Kidney tubule cell (primary cell): ENCODE measurements at regions not wholly inside any gene's neighbourhood (a gene's known extent, or its start where the extent isn't known, plus 50 kb on each side); places are given as distances from the start of the nearest gene placed in this dataset.

Source experiments
- DNase-seq: peaks from one replicate; pipeline ENCODE4 v3.0.0-alpha.2; 2018; ENCODE audit warnings: low spot score

- DNase-seq, result no peak
These were observed 138.4 kb upstream of the DSCAM start for GRCh38 chr21:40985370-40985769.

GRCh38 chr21:40990366-40990765, 143.4 kb upstream of the DSCAM start:
- DNase-seq, result no peak

DNA sequence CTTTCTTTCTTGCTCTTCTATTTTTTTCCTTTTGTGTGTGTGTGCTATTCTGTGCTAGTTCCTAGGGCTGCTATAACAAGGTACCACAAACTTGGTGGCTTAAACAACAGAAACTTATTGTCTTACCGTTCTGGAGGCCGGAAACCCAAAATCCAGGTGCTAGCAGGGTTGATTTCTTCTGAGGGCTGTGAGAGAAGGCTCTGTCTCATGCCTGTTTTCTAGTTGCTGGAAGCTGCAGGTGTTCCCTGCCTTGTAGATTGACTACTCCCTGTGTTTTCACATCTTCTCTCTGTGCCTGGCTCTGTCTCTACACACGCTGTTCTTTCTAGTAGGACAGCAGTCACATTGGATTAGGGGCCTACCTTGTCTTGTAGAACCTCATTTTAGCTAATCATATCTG, 150.9 kb upstream of the DSCAM start:
- no peak for DNase-seq

DNA sequence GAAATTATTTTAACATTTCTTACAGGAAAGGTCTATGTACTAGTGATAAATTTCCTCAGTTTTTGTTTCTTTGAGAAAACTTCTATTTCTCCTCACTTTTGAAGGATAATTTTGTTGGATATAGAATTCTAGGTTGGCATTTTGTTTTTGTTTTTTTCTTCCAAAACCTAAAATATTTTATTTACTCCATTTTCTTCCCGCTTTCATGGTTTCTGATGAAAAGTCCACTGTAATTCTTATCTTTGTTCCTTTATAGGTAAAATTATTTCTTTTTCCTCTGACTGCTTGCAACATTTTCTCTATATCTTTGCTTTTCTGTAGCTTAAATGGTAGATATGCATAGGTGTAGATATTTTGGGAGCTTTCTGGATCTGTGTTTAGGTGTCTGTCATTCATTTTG, 153.9 kb upstream of the DSCAM start:
- DNase-seq, result no peak

- no peak for DNase-seq
These were observed 159.7 kb upstream of the DSCAM start for GRCh38 chr21:41006636-41007035.

DNA sequence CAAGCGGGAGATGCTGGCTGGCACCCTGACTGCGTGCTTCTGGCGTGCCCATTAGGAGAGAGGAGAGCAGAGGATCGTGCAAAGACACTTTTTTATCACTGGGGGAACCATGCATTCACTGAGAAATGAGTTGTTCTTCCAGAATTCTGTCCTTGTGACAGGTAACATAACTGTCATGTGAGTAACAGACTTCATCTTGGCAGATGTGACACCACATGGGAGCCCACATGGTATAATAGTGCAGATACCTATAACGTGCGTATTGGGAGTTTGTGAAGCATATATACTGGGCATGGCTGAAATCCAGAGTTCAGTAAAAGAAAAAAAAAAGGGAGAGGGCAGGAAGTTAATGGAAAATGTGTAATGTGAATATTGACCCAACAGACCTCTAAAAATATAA, 159.6 kb upstream of the BACE2 start:
- no peak for DNase-seq

DNA sequence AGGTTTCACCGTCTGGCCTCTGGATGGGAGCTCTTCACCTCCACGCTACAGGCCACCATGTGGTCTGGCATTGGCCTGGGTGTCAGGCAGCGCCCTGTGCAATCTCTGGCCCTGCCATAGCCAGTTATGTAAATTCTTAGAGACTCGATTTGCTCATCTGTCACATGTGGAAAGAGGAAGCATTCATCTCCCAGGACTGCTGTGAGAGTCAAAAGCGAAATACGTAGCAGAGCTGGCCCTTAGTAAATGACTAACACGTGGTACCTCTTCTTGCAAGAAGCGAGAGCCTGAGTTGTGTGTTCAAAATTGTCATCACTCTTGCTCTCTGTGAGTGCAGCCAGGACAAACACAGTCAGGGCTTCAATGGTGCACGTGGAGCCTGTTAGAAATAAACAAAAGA, 159.0 kb upstream of the BACE2 start:
- no peak for DNase-seq

DNA sequence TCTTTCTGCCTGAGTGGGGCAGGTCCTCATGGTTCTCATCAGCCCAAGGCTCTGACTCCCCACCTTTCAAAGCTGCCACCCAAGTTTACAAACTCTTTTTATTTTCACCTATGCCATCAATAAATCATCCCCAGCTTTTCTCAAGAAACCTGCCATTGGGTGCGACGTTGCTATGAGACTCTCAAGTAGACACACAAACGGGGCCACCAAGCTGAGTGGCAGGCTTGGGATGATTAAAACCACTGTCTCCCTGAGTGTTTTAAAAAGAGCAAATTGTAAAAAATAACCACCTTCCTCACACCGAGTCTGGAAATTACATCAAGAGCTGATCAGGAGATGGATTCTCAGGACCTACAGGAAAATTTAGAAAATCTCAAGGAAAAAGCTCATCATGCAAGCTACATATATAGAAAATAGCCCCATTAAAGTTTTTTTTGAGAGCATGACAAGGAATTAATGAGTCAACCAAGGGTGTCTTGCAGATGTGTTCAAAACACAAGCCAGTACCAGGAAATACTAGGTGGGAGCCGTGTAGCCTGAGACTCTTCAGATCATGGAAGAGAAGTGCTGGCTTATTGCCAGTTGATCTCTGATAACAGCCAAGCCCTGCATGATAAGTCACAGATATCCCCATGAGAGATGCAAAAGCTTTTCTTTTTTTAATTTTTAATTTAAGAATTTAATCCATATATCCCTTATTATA, 158.4 kb upstream of the BACE2 start:
- no peak for DNase-seq

- DNase-seq, result no peak
These were observed 157.9 kb upstream of the BACE2 start for GRCh38 chr21:41010101-41010435.

DNA sequence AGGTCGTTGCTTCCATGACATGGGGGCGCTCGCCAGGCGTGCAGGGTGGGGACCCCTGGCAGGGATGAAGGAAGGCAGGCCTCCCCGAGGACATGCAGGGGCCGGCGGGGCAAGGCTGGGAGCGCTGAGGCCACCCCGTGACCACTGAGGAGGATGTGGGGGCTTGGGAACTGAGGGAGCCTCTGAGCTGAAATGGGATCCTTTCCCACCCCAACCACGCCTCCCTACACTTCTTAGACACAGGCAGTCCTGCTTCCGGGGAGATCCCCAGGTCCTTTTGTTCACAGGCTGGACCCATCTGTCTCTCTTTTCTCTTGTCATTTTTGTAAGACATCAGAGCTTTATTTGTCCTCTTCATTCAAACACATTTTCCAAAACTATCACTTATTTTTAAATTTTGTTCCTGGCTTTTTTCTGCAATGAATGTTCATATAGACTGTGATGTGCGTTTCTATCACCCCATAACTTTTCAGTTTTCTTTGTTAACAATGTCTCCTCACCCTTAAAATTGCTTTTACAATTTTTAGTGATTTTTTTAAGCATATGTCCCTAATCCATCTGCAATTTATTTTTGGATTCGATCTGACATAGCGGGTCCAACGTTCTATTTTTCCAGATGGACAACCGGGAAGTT, 156.7 kb upstream of the BACE2 start:
- no peak for DNase-seq

GRCh38 chr21:41011951-41012366, 156.0 kb upstream of the BACE2 start:
- no peak for DNase-seq

GRCh38 chr21:41012425-41012824, 155.5 kb upstream of the BACE2 start:
- no peak for DNase-seq

GRCh38 chr21:41016472-41016871, 151.5 kb upstream of the BACE2 start:
- no peak for DNase-seq

- DNase-seq, result no peak
These were observed 149.5 kb upstream of the BACE2 start for GRCh38 chr21:41018431-41018830.

- DNase-seq, result no peak
These were observed 144.0 kb upstream of the BACE2 start for GRCh38 chr21:41023936-41024335.

GRCh38 chr21:41024341-41024740, 143.6 kb upstream of the BACE2 start:
- DNase-seq, result no peak

DNA sequence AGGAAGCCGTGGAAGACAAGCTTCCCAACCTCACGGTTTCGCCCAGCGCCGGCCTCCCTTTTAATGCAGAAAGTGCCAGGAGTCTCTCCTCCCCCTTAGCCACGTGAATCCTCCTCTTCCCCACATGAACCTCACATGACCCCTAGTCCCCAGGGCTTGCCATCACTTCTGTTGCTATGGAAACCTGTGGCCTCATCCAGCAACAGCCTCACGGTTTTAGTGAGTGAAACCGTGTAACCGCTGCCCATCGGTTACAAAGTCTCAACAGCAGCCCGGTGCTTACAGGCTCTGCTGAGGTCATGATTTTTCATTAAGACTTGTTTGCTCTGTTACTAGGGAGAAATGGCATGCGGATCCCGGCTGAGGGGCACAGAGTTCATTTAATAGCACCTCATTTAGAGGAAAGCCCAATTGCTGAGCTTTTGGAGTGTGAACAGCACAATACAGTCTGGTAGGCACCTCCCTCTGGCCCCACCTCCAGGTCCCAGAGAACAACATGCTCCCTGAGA, 143.2 kb upstream of the BACE2 start:
- no peak for DNase-seq

DNA sequence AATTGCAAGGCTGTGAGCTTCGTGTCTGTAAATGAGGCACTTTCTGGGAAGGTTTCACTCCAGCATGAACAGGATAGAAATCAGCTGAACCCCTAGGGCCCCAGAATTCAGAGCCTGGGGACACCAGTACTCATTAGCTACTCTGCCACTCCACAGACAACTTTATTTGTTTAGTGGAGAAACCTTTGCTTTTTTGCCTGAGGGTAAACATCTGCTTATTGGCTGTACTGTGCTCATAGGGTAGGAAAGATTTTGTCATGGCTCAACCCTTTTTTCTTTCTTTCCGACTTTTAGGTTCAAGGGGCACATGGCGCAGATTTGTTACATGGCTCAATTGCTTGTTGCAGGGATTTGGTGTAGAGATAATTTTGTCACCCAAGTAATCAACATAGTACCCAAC, 138.4 kb upstream of the BACE2 start:
- DNase-seq, result no peak

DNA sequence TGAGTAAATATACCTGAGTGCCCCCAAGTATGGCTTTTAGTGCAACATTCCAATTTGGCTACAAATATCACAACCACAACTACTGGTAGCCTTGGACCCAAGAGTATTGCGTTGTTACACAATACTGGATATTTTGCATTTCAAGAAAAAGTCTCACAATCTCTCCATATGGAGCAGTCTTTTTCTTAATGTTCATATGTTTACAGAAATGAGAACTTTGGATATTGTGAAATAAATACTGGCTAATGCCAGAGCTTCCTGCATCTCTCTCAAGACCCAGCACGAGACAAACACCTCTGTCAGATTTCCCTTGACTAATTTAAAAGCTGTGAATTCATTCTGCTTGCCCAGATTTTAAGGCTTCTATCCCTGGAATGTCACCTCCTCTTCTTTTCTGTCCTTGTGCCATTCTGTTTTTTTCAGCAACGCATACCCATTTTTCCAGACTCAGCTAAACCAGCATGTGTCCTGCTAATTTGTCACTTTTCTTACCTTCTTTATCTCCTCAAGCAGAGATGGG, 136.2 kb upstream of the BACE2 start:
- no peak for DNase-seq

GRCh38 chr21:41032541-41032940, 135.4 kb upstream of the BACE2 start:
- DNase-seq, result peak; percentile 55

DNA sequence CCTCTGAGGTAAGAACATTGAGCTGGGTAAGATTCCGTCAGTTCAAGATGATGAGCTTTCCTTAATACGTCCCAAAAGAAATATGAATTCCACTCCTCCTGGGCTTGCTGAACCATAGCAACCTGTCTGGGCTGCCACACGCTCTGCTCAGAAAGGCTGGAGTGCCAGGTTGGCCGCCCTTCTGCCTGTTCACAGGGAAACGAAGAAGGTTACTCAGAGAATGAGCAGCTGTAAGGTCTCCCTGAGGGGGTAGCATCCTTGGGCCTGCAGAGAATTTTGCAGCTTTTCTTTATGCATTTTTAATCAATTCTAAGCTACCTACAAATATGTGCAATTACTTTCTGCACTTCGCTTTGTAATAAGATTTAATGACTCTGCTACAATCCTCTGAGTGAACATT, 130.7 kb upstream of the BACE2 start:
- DNase-seq, result no peak

DNA sequence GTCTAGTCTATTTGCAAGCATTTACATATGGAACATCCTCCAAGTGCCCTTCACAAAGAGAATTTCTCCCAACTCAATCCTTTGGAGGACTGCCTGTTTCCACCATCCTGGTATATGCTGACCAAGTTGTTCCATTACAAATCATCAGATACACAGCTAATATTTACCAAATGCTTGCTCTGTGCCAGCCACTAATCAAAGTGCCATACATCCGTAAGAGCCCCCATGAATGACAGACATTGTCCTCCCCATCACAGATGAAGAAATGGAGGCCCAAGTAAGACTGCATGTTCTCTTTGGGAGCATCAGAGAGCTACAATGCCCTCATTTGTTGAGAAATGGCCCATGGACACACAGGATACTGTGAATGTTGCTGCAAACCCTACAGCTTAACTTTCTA, 130.0 kb upstream of the BACE2 start:
- DNase-seq, result no peak

GRCh38 chr21:41043014-41043413, 124.9 kb upstream of the BACE2 start:
- no peak for DNase-seq
